Fibroblast of lung (primary cell): ENCODE measurements at regions not wholly inside any gene's neighbourhood (a gene's known extent, or its start where the extent isn't known, plus 50 kb on each side); places are given as distances from the start of the nearest gene placed in this dataset.

ENCODE experiments used
- DNase-seq, 2 donors: peaks; one replicate each; pipeline versions ENCODE4 v3.0.0 to v3.0.0-alpha.2; 2010; ENCODE audit warnings: low read depth in 2 of 2
- H2AFZ ChIP-seq: 2 replicates; pipeline ENCODE4 v1.5.1; 2012; ENCODE audit warnings: low read length, control low read depth, inconsistent platforms
- H3K27ac ChIP-seq: 2 replicates; pipeline ENCODE4 v1.5.1; 2011; ENCODE audit warnings: low read length, control low read depth; ENCODE audit not compliant: insufficient read depth
- H3K27me3 ChIP-seq: 2 replicates; pipeline ENCODE4 v1.5.1; 2011; ENCODE audit warnings: mild to moderate bottlenecking, low read length; ENCODE audit not compliant: control insufficient read depth, insufficient read depth
- H3K36me3 ChIP-seq: 2 replicates; pipeline ENCODE4 v1.5.1; 2011; ENCODE audit warnings: low read length; ENCODE audit not compliant: control insufficient read depth, insufficient read depth
- H3K4me1 ChIP-seq: 2 replicates; pipeline ENCODE4 v1.5.1; 2011; ENCODE audit warnings: low read length; ENCODE audit not compliant: control insufficient read depth, insufficient read depth; ENCODE audit errors: extremely low read depth
- H3K4me2 ChIP-seq: 2 replicates; pipeline ENCODE4 v1.5.1; 2011; ENCODE audit warnings: low read length, control low read depth; ENCODE audit not compliant: insufficient read depth; ENCODE audit errors: extremely low read depth
- H3K4me3 ChIP-seq, 4 experiments: fragments of 200-600 bp in 1 of 4; sonication (generic) in 1 of 4; replicated peaks in 1 of 4; 2 replicates each; pipeline ENCODE4 v1.5.1; 2011 to 2016; ENCODE audit warnings: low read length in 4 of 4, low read depth in 3 of 4, mild to moderate bottlenecking in 3 of 4, control low read depth in 2 of 4, inconsistent platforms in 1 of 4, mixed read lengths in 1 of 4; ENCODE audit not compliant: insufficient read depth in 1 of 4; ENCODE audit errors: control extremely low read depth in 1 of 4
- H3K79me2 ChIP-seq: 2 replicates; pipeline ENCODE4 v1.5.1; 2012; ENCODE audit warnings: mild to moderate bottlenecking, low read length, inconsistent platforms; ENCODE audit not compliant: control insufficient read depth, insufficient read depth
- H3K9ac ChIP-seq: 2 replicates; pipeline ENCODE4 v1.5.1; 2011; ENCODE audit warnings: mild to moderate bottlenecking, low read length, control low read depth; ENCODE audit not compliant: insufficient read depth
- H3K9me3 ChIP-seq: 2 replicates; pipeline ENCODE4 v1.5.1; 2012; ENCODE audit warnings: low read depth, low read length; ENCODE audit not compliant: control insufficient read depth, insufficient read depth
- H4K20me1 ChIP-seq: 2 replicates; pipeline ENCODE4 v1.5.1; 2011; ENCODE audit warnings: low read length; ENCODE audit not compliant: control insufficient read depth, insufficient read depth; ENCODE audit errors: extremely low read depth
- CTCF ChIP-seq, 2 donors: IDR thresholded peaks in 1 of 2; conservative IDR thresholded peaks in 1 of 2; 1 replicate in 1 of 2; 2 replicates in 1 of 2; pipeline ENCODE4 v1.5.1; 2011 to 2012; ENCODE audit warnings: low read length in 2 of 2, control low read depth in 1 of 2, inconsistent platforms in 1 of 2, low read depth in 1 of 2, mild to moderate bottlenecking in 1 of 2
- EZH2 ChIP-seq: IDR thresholded peaks from 2 replicates; pipeline ENCODE4 v1.5.1; 2012; ENCODE audit warnings: low read length, control low read depth, mild to moderate bottlenecking; ENCODE audit errors: missing control alignments

- Histone ChIP-seq H3K4me2 (no peak overlapping the region), H3K9ac (no peak overlapping the region), H3K79me2 (no peaks in the 10 kb centered on the region), H3K27me3 (no peaks in the 10 kb centered on the region), H3K9me3 (no peaks in the 10 kb centered on the region), H2AFZ (no peak overlapping the region), H3K27ac (no peak overlapping the region), H3K4me3 (no peak overlapping the region), H4K20me1 (no peaks in the 10 kb centered on the region), H3K36me3 (no peaks in the 10 kb centered on the region), H3K4me1 (no peaks in the 10 kb centered on the region)
- no peak for DNase-seq
- TF ChIP-seq CTCF (conservative IDR thresholded peaks at IDR 0.05 in 1 of 2, IDR thresholded peaks at IDR 0.05 in 1 of 2; ENCODE audit: low read depth in 1 of 2, low read length in 2 of 2) (no peak), EZH2 (no peak)
These were observed 682.4 kb downstream of the UQCRFS1 start for GRCh38 chr19:28530406-28531035.

- Histone ChIP-seq H3K4me1 (no peaks in the 10 kb centered on the region), H4K20me1 (no peaks in the 10 kb centered on the region), H3K79me2 (no peaks in the 10 kb centered on the region), H3K4me2 (no peak overlapping the region), H3K36me3 (no peaks in the 10 kb centered on the region), H3K9me3 (no peaks in the 10 kb centered on the region), H3K9ac (no peak overlapping the region), H3K27ac (no peak overlapping the region), H2AFZ (no peak overlapping the region), H3K27me3 (no peaks in the 10 kb centered on the region), H3K4me3 (no peak overlapping the region)
- TF ChIP-seq EZH2: no peak
- no peak for TF ChIP-seq CTCF (conservative IDR thresholded peaks at IDR 0.05 in 1 of 2, IDR thresholded peaks at IDR 0.05 in 1 of 2; ENCODE audit: low read depth in 1 of 2, low read length in 2 of 2)
- no peak for DNase-seq
These were observed 686.9 kb downstream of the UQCRFS1 start for GRCh38 chr19:28526038-28526437.

- no peaks in the 10 kb centered on the region for H3K36me3 ChIP-seq
- H2AFZ ChIP-seq: no peak overlapping the region
- H3K9ac ChIP-seq: no peak overlapping the region
- DNase-seq: no peak
- no peak overlapping the region for H3K4me2 ChIP-seq
- H3K4me3 ChIP-seq: no peak overlapping the region
- no peaks in the 10 kb centered on the region for H3K79me2 ChIP-seq
- no peak for TF ChIP-seq EZH2
- TF ChIP-seq CTCF (conservative IDR thresholded peaks at IDR 0.05 in 1 of 2, IDR thresholded peaks at IDR 0.05 in 1 of 2; ENCODE audit: low read depth in 1 of 2, low read length in 2 of 2): no peak
- H3K4me1 ChIP-seq: no peaks in the 10 kb centered on the region
- no peak overlapping the region for H3K27ac ChIP-seq
- H3K27me3 ChIP-seq: no peaks in the 10 kb centered on the region
- no peaks in the 10 kb centered on the region for H3K9me3 ChIP-seq
- no peaks in the 10 kb centered on the region for H4K20me1 ChIP-seq
These were observed 689.3 kb downstream of the UQCRFS1 start for GRCh38 chr19:28523619-28524018.
